GM19043 (cell line): ENCODE measurements at regions not wholly inside any gene's neighbourhood (a gene's known extent, or its start where the extent isn't known, plus 50 kb on each side); places are given as distances from the start of the nearest gene placed in this dataset.
A peak's percentile ranks its signal among the peaks of the same experiment; 100 is the strongest.
"Not testable (repeated sequence)": the region's sequence is repeated elsewhere in the genome, so short reads cannot be mapped to it uniquely, and the experiment has no call there.

Source experiments
- ATAC-seq: cut with Tn5 transposase; IDR thresholded peaks from one replicate; pipeline ENCODE4 v1.9.1; 2021; ENCODE audit warnings: low read depth; ENCODE audit not compliant: unreplicated experiment

- no peak for ATAC-seq
Observed at GRCh38 chr22:22169923-22170322, 74.7 kb upstream of the VPREB1 start.

GRCh38 chr22:22168941-22169867, 75.4 kb upstream of the VPREB1 start:
- ATAC-seq, result no peak

- peak; percentile 8 for ATAC-seq
Observed at GRCh38 chr22:22168190-22168940, 76.2 kb upstream of the VPREB1 start.

GRCh38 chr22:22167791-22168189, 76.8 kb upstream of the VPREB1 start:
- ATAC-seq, result peak; percentile 83

GRCh38 chr22:22166941-22167713, 77.5 kb upstream of the VPREB1 start:
- no peak for ATAC-seq

GRCh38 chr22:22165936-22166710, 78.5 kb upstream of the VPREB1 start:
- no peak for ATAC-seq

GRCh38 chr22:22164541-22165272, 79.9 kb upstream of the VPREB1 start:
- ATAC-seq, result no peak

GRCh38 chr22:22161924-22162851, 82.4 kb upstream of the VPREB1 start:
- ATAC-seq, result peak; percentile 90

GRCh38 chr22:22160768-22161167, 83.8 kb upstream of the VPREB1 start:
- ATAC-seq, result not testable (repeated sequence)

GRCh38 chr22:22159384-22159783, 85.2 kb upstream of the VPREB1 start:
- ATAC-seq, result no peak

- ATAC-seq, result no peak
Observed at GRCh38 chr22:22158965-22159364, 85.6 kb upstream of the VPREB1 start.

- ATAC-seq, result no peak
Observed at GRCh38 chr22:22158207-22158816, 86.3 kb upstream of the VPREB1 start.

- peak; percentile 25 for ATAC-seq
Observed at GRCh38 chr22:22157348-22157725, 87.2 kb upstream of the VPREB1 start.

- peak; percentile 51 for ATAC-seq
Observed at GRCh38 chr22:22156716-22157347, 87.8 kb upstream of the VPREB1 start.

GRCh38 chr22:22156348-22156715, 88.3 kb upstream of the VPREB1 start:
- no peak for ATAC-seq

- ATAC-seq, result no peak
Observed at GRCh38 chr22:22155607-22156006, 89.0 kb upstream of the VPREB1 start.

- no peak for ATAC-seq
Observed at GRCh38 chr22:22155146-22155545, 89.4 kb upstream of the VPREB1 start.

- ATAC-seq, result no peak
Observed at GRCh38 chr22:22154040-22154439, 90.5 kb upstream of the VPREB1 start.
